ENCODE measurements at regions not wholly inside any gene's neighbourhood (a gene's known extent, or its start where the extent isn't known, plus 50 kb on each side); places are given as distances from the start of the nearest gene placed in this dataset.

DNA sequence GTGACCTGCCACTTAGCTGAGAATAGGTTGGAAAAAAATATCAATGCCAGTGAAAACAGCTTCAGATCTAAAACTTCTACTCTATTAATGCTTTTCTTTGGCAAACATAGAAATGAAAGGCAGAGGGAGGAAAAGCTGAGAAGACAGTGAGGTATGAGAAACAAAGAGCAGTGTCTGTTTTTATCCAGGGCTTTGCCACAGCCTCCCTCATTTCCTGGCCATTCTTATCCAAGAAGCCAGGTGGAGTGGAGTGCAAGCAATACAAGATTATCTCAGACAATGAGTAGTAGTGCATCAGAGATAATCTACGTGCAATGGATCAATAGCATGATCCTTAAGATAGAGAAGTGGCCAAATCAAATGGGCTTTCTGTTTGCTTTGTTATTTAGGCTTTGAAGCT, 808.7 kb upstream of the PIK3C3 start:
- TF ChIP-seq CTCF (conservative IDR thresholded peaks at IDR 0.05) = no peak
- H3K27ac ChIP-seq = no peak overlapping the region

DNA sequence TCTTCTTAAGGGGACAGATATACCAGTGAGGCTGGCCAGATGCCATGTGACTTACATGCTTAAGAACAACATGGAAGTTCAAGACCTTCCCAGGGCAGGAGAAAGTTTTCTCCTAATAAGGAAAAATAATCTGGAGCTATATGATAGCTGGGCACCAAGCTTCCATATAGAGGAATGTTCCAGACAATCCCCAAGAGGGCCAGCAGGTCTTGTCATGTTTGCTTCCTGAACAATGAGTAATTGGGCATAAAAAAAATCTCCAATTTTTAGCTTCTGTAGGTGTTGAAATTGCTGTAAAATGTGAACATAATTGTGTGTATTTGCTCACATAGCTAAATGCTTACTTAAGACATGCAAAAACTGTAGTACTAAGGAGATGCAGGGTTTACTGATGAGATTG, 809.5 kb upstream of the PIK3C3 start:
- H3K27ac ChIP-seq = no peak overlapping the region
- no peak for TF ChIP-seq CTCF (conservative IDR thresholded peaks at IDR 0.05)

DNA sequence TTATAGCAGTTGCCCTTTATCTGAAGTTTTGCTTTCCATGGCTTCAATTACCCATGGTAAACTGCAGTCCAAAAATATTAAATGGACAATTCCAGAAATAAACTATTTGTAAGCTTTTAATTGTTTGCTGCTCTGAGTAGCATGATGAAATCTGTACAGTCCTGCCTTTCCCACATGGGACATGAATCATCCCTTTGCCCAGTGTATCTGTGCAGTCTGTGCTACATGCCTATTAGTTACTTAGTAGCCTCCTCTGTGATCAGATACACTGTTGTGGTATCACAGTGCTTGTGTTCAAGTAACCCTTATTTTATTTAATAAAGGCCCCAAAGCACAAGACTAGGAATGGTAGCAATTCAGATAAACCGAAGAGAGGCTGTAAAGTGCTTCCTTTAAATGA, 810.6 kb upstream of the PIK3C3 start:
- H3K27ac ChIP-seq = no peak overlapping the region
- no peak for TF ChIP-seq CTCF (conservative IDR thresholded peaks at IDR 0.05)

DNA sequence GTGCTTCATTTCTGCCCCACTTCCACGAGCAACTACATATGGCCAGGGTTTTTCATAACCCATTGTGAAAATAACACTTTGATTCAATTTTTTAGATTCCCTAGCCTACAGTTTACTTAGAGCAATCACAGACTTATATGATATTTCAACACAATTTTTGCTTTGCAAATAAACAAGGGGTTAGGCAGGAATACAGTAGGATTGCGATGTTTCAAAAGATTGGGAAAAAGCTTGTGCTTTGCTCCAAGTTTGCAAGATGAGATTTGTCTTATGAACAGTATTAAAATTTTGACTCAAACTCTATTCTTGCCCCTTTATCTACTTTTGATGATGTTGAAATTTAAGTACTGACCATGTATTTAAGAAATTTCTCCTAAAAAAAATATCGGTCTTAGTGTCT, 814.5 kb upstream of the PIK3C3 start:
- no peak overlapping the region for H3K27ac ChIP-seq
- TF ChIP-seq CTCF (conservative IDR thresholded peaks at IDR 0.05) = no peak

DNA sequence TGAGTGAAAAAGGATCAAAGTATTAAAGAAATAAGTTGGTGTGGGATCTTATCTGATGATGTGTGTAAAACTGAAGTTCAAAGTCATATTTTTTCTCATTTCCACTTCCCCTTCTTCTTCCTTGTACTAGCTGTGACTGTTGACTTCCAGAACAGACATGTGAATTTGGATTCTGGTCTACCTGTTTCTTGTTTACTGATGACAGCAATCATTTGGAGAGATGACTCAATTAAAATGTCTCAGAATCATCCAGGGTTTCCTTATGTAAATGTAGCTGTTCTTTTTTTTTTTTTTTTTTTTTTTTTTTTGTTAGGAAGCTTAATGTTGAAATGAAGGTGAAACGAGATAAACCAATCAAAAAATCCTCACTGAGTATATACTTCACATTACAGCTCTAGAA, 819.9 kb upstream of the PIK3C3 start:
- no peak overlapping the region for H3K27ac ChIP-seq
- TF ChIP-seq CTCF (conservative IDR thresholded peaks at IDR 0.05) = no peak

- H3K27ac ChIP-seq = no peak overlapping the region
- no peak for TF ChIP-seq CTCF (conservative IDR thresholded peaks at IDR 0.05)
Measured at GRCh38 chr18:41134426-41134825, 820.6 kb upstream of the PIK3C3 start.

GRCh38 chr18:41131050-41131449, 824.0 kb upstream of the PIK3C3 start:
- H3K27ac ChIP-seq = no peak overlapping the region
- TF ChIP-seq CTCF (conservative IDR thresholded peaks at IDR 0.05) = no peak

- H3K27ac ChIP-seq = no peak overlapping the region
- no peak for TF ChIP-seq CTCF (conservative IDR thresholded peaks at IDR 0.05)
Measured at GRCh38 chr18:41128545-41128944, 826.5 kb upstream of the PIK3C3 start.

Measured in VCaP (cell line).